GM19468 (cell line): ENCODE measurements at regions not wholly inside any gene's neighbourhood (a gene's known extent, or its start where the extent isn't known, plus 50 kb on each side); places are given as distances from the start of the nearest gene placed in this dataset.

Experiments used
- ATAC-seq: cut with Tn5 transposase; IDR thresholded peaks from one replicate; pipeline ENCODE4 v1.9.1; 2021; ENCODE audit warnings: mild to moderate bottlenecking, moderate library complexity, moderate number of reproducible peaks; ENCODE audit not compliant: unreplicated experiment; ENCODE audit errors: extremely low read depth

- no peak for ATAC-seq
Observed at GRCh38 chr15:35170207-35170606, 85.1 kb upstream of the NANOGP8 start.

GRCh38 chr15:35168464-35168863 is 83.4 kb upstream of the NANOGP8 start:
- ATAC-seq = no peak

- ATAC-seq = no peak
Observed at GRCh38 chr15:35167675-35168074, 82.6 kb upstream of the NANOGP8 start.

GRCh38 chr15:35166730-35167359 is 81.8 kb upstream of the NANOGP8 start:
- ATAC-seq = no peak

- no peak for ATAC-seq
Observed at GRCh38 chr15:35161694-35162093, 76.6 kb upstream of the NANOGP8 start.

GRCh38 chr15:35159170-35159569 is 74.1 kb upstream of the NANOGP8 start:
- ATAC-seq = no peak

- no peak for ATAC-seq
Observed at GRCh38 chr15:35151782-35152181, 66.7 kb upstream of the NANOGP8 start.

GRCh38 chr15:35151381-35151780 is 66.3 kb upstream of the NANOGP8 start:
- ATAC-seq = no peak

- no peak for ATAC-seq
Observed at GRCh38 chr15:35150361-35150760, 65.3 kb upstream of the NANOGP8 start.

GRCh38 chr15:35145336-35145735 is 60.2 kb upstream of the NANOGP8 start:
- no peak for ATAC-seq

- ATAC-seq = no peak
Observed at GRCh38 chr15:35142578-35142977, 57.5 kb upstream of the NANOGP8 start.

- ATAC-seq = no peak
Observed at GRCh38 chr15:35141743-35142471, 56.8 kb upstream of the NANOGP8 start.

- no peak for ATAC-seq
Observed at GRCh38 chr15:35139822-35140221, 54.7 kb upstream of the NANOGP8 start.

GRCh38 chr15:35137190-35137574 is 52.1 kb upstream of the NANOGP8 start:
- no peak for ATAC-seq

GRCh38 chr15:35136321-35137189 is 51.5 kb upstream of the NANOGP8 start:
- peak; percentile 94 for ATAC-seq
